Transverse colon (tissue), 4 donors: ENCODE measurements at regions not wholly inside any gene's neighbourhood (a gene's known extent, or its start where the extent isn't known, plus 50 kb on each side); places are given as distances from the start of the nearest gene placed in this dataset.

Experiments
- DNase-seq: peaks from one replicate; pipeline ENCODE4 v3.0.0-alpha.2; 2019
- H3K27ac ChIP-seq, 4 donors: fragments of 200-600 bp; sonication (generic); 2 replicates each; pipeline ENCODE4 v1.5.1; 2016 to 2018; ENCODE audit warnings: inconsistent platforms in 4 of 4
- H3K27me3 ChIP-seq: fragments of 200-600 bp; sonication (generic); 2 replicates; pipeline ENCODE4 v1.5.1; 2017; ENCODE audit warnings: inconsistent platforms
- H3K36me3 ChIP-seq, 4 donors: fragments of 200-600 bp; sonication (generic); 2 replicates each; pipeline ENCODE4 v1.5.1; 2017 to 2019; ENCODE audit warnings: inconsistent platforms in 4 of 4
- H3K4me1 ChIP-seq, 4 donors: fragments of 200-600 bp; sonication (generic); 2 replicates each; pipeline ENCODE4 v1.5.1; 2017 to 2020; ENCODE audit warnings: inconsistent platforms in 4 of 4
- H3K4me3 ChIP-seq, 4 donors: fragments of 200-600 bp; sonication (generic); 1 replicate in 1 of 4; 2 replicates in 3 of 4; pipeline versions ENCODE4 v1.5.1 to v1.6.1; 2017 to 2019; ENCODE audit warnings: inconsistent platforms in 4 of 4
- H3K9me3 ChIP-seq, 2 donors: fragments of 200-600 bp; sonication (generic); 2 replicates each; pipeline ENCODE4 v1.5.1; 2017 to 2019; ENCODE audit warnings: inconsistent platforms in 2 of 2
- CTCF ChIP-seq, 5 experiments: fragments of 200-600 bp in 3 of 5; fragments of 450-650 bp in 2 of 5; sonication (generic) in 3 of 5; IDR thresholded peaks; 1 replicate in 2 of 5; 2 replicates in 3 of 5; pipeline ENCODE4 v1.5.1; 2016 to 2017; ENCODE audit warnings: antibody characterized with exemption in 5 of 5, inconsistent platforms in 3 of 5, mild to moderate bottlenecking in 2 of 5, moderate library complexity in 1 of 5
- EP300 ChIP-seq: sonication (generic); formaldehyde crosslinking; IDR thresholded peaks from one replicate; pipeline ENCODE4 v1.6.1; 2017; ENCODE audit warnings: antibody characterized with exemption, low read depth
- POLR2A ChIP-seq: fragments of 450-650 bp; IDR thresholded peaks from one replicate; pipeline ENCODE4 v1.6.1; 2016; ENCODE audit warnings: antibody characterized with exemption, mild to moderate bottlenecking, moderate library complexity
- POLR2AphosphoS5 ChIP-seq, 3 donors: sonication (generic); formaldehyde crosslinking; IDR thresholded peaks; one replicate each; pipeline ENCODE4 v1.6.1; 2016; ENCODE audit warnings: antibody characterized with exemption in 3 of 3
- WGBS, 2 donors: methylation state at CpG; one replicate each; pipeline ENCODE4 v1.1.5; 2018; ENCODE audit warnings: low coverage in 1 of 2; 5-methylcytosine and 5-hydroxymethylcytosine counted together
- in situ Hi-C, 4 donors: fragments of 200-750 bp; cut with MboI; loops; one replicate each; pipeline versions ENCODE4 v1.15.0 to v1.15.1; 2017; ENCODE audit warnings: low sequenced_read_pairs in 3 of 4, low pct_ligation_motif_present in 1 of 4, low pct_unique_long_range_greater_than_20kb in 1 of 4
- intact Hi-C: fragments of 100-400 bp; cut with DNase I; formaldehyde crosslinking; loops from one replicate; pipeline ENCODE4 v1.15.1; 2023; ENCODE audit warnings: low total_unique reads

GRCh38 chr12:88642675-88643431, 62.6 kb upstream of the KITLG start:
- H3K4me1 ChIP-seq: peaks cover 0 to 15% (median 2%) of the 10 kb centered on the region in 4 donors
- intact Hi-C loops (no loop called here), in situ Hi-C loops (no loop called here)
- WGBS, 2 donors: 73 to 83% methylated on average over 1 of the region's 1 CpG
- H3K36me3 ChIP-seq: no peaks in the 10 kb centered on the region
- H3K4me3 ChIP-seq: no peak overlapping the region
- H3K27ac ChIP-seq: no peak overlapping the region
- no peak for DNase-seq
- no peaks in the 10 kb centered on the region for H3K9me3 ChIP-seq
- H3K27me3 ChIP-seq: no peaks in the 10 kb centered on the region
- TF ChIP-seq EP300 (no peak), POLR2A (no peak), CTCF (IDR thresholded peaks at IDR 0.05) (no peak), POLR2AphosphoS5 (IDR thresholded peaks at IDR 0.05) (no peak)

- no peaks in the 10 kb centered on the region for H3K9me3 ChIP-seq
- TF ChIP-seq EP300: no peak
- TF ChIP-seq POLR2AphosphoS5 (IDR thresholded peaks at IDR 0.05): no peak
- TF ChIP-seq POLR2A: no peak
- TF ChIP-seq CTCF (IDR thresholded peaks at IDR 0.05): no peak
- peak overlapping the region; percentile 35 to 56 (median 50) for H3K27ac ChIP-seq
- intact Hi-C loops (no loop called here), in situ Hi-C loops (no loop called here)
- H3K36me3 ChIP-seq: no peaks in the 10 kb centered on the region
- H3K4me1 ChIP-seq: peaks cover 0 to 15% (median 2%) of the 10 kb centered on the region in 4 donors
- no peak overlapping the region for H3K4me3 ChIP-seq
- no peak for DNase-seq
- no peaks in the 10 kb centered on the region for H3K27me3 ChIP-seq
- 40 to 43% methylated on average over 2 to 6 of the region's 6 CpGs for WGBS, 2 donors
Measured at GRCh38 chr12:88638966-88639760, 58.9 kb upstream of the KITLG start.

- Histone ChIP-seq H3K9me3 (no peaks in the 10 kb centered on the region), H3K36me3 (no peaks in the 10 kb centered on the region), H3K27ac (peak overlapping the region in 3 of 4 donors; percentile 19 to 56 (median 54)), H3K4me1 (peaks cover 0 to 15% (median 2%) of the 10 kb centered on the region in 4 donors), H3K4me3 (no peak overlapping the region), H3K27me3 (no peaks in the 10 kb centered on the region)
- 74 to 77% methylated on average over 3 of the region's 3 CpGs for WGBS, 2 donors
- in situ Hi-C loops: no loop called here
- TF ChIP-seq CTCF (IDR thresholded peaks at IDR 0.05) (no peak), POLR2A (no peak), POLR2AphosphoS5 (IDR thresholded peaks at IDR 0.05) (no peak), EP300 (no peak)
- DNase-seq: no peak
- intact Hi-C loops: no loop called here
Measured at GRCh38 chr12:88638388-88638787, 58.1 kb upstream of the KITLG start.

GRCh38 chr12:88634008-88634407, 53.7 kb upstream of the KITLG start:
- peaks cover 0 to 12% (median 2%) of the 10 kb centered on the region in 4 donors for H3K4me1 ChIP-seq
- in situ Hi-C loops (no loop called here), intact Hi-C loops (no loop called here)
- no peak for TF ChIP-seq EP300
- WGBS, 2 donors: 8% methylated on average over 1 of the region's 1 CpG; no CpG with 5 or more reads in 1 of the 2 donors
- no peaks in the 10 kb centered on the region for H3K27me3 ChIP-seq
- H3K36me3 ChIP-seq: no peaks in the 10 kb centered on the region
- H3K4me3 ChIP-seq: no peak overlapping the region
- H3K9me3 ChIP-seq: no peaks in the 10 kb centered on the region
- no peak overlapping the region for H3K27ac ChIP-seq
- no peak for DNase-seq
